DND-41 (cell line): ENCODE measurements at regions not wholly inside any gene's neighbourhood (a gene's known extent, or its start where the extent isn't known, plus 50 kb on each side); places are given as distances from the start of the nearest gene placed in this dataset.

Experiments
- EZH2 ChIP-seq: IDR thresholded peaks from 3 replicates; pipeline ENCODE4 v1.6.1; 2012; ENCODE audit warnings: borderline replicate concordance, low read depth, mild to moderate bottlenecking, moderate library complexity, low read length, inconsistent platforms; ENCODE audit not compliant: severe bottlenecking
- TF ChIP-seq, protein P1 (sequence below): IDR thresholded peaks from 2 replicates; pipeline ENCODE4 v1.5.1; 2012; ENCODE audit warnings: borderline replicate concordance, low read length, moderate library complexity, mild to moderate bottlenecking; ENCODE audit not compliant: poor library complexity, severe bottlenecking; ENCODE audit errors: extremely low read depth

GRCh38 chr3:144029769-144030168 lies 58.1 kb downstream of the DIPK2A start:
- TF ChIP-seq, protein P1, sequence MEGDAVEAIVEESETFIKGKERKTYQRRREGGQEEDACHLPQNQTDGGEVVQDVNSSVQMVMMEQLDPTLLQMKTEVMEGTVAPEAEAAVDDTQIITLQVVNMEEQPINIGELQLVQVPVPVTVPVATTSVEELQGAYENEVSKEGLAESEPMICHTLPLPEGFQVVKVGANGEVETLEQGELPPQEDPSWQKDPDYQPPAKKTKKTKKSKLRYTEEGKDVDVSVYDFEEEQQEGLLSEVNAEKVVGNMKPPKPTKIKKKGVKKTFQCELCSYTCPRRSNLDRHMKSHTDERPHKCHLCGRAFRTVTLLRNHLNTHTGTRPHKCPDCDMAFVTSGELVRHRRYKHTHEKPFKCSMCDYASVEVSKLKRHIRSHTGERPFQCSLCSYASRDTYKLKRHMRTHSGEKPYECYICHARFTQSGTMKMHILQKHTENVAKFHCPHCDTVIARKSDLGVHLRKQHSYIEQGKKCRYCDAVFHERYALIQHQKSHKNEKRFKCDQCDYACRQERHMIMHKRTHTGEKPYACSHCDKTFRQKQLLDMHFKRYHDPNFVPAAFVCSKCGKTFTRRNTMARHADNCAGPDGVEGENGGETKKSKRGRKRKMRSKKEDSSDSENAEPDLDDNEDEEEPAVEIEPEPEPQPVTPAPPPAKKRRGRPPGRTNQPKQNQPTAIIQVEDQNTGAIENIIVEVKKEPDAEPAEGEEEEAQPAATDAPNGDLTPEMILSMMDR = no peak
- TF ChIP-seq EZH2 = no peak
